Endodermal cell (in vitro differentiated cells): ENCODE measurements at regions not wholly inside any gene's neighbourhood (a gene's known extent, or its start where the extent isn't known, plus 50 kb on each side); places are given as distances from the start of the nearest gene placed in this dataset.

Experiments
- DNase-seq: peaks from one replicate; pipeline ENCODE4 v3.0.0-alpha.2; 2017
- H3K27ac ChIP-seq: 2 replicates; pipeline ENCODE4 v1.5.1; 2013; ENCODE audit warnings: mild to moderate bottlenecking, low read depth, low read length, moderate library complexity
- H3K27me3 ChIP-seq: 2 replicates; pipeline ENCODE4 v1.6.1; 2013; ENCODE audit warnings: mild to moderate bottlenecking, low read length, moderate library complexity; ENCODE audit not compliant: insufficient read depth, control insufficient read depth, poor library complexity, severe bottlenecking
- H3K36me3 ChIP-seq: 2 replicates; pipeline ENCODE4 v1.7.0; 2013; ENCODE audit warnings: mild to moderate bottlenecking, low read length, moderate library complexity; ENCODE audit not compliant: control insufficient read depth, insufficient read depth
- H3K4me1 ChIP-seq: one replicate; pipeline ENCODE4 v1.7.0; 2013; ENCODE audit warnings: low read length; ENCODE audit not compliant: control insufficient read depth, insufficient read depth
- H3K4me3 ChIP-seq: 2 replicates; pipeline ENCODE4 v1.5.1; 2013; ENCODE audit warnings: mild to moderate bottlenecking, low read length, moderate library complexity
- H3K9ac ChIP-seq: 2 replicates; pipeline ENCODE4 v1.6.1; 2013; ENCODE audit warnings: mild to moderate bottlenecking, low read length, moderate library complexity; ENCODE audit not compliant: poor library complexity, severe bottlenecking; ENCODE audit errors: extremely low read depth
- H3K9me3 ChIP-seq: 2 replicates; pipeline ENCODE4 v1.6.1; 2013; ENCODE audit warnings: mild to moderate bottlenecking, low read length, moderate library complexity; ENCODE audit not compliant: control insufficient read depth
- H3K27ac Mint-ChIP-seq: 2 replicates; pipeline ENCODE4 v1.8.0; 2020; ENCODE audit warnings: mixed read lengths
- H3K27me3 Mint-ChIP-seq: 2 replicates; pipeline ENCODE4 v1.8.0; 2021; ENCODE audit warnings: mild to moderate bottlenecking, mixed read lengths; ENCODE audit not compliant: insufficient read depth
- H3K36me3 Mint-ChIP-seq: 2 replicates; pipeline ENCODE4 v1.8.0; 2020; ENCODE audit warnings: low read depth, mixed read lengths
- H3K4me1 Mint-ChIP-seq: 2 replicates; pipeline ENCODE4 v1.8.0; 2020; ENCODE audit warnings: mixed read lengths
- H3K4me3 Mint-ChIP-seq: 2 replicates; pipeline ENCODE4 v1.8.0; 2020; ENCODE audit warnings: mild to moderate bottlenecking, moderate library complexity, mixed read lengths
- H3K9me3 Mint-ChIP-seq: 2 replicates; pipeline ENCODE4 v1.8.0; 2020; ENCODE audit warnings: mild to moderate bottlenecking, mixed read lengths
- CTCF ChIP-seq: fragments of 200-600 bp; sonication (generic); conservative IDR thresholded peaks from 2 replicates; pipeline ENCODE4 v1.5.0; 2021; ENCODE audit warnings: antibody characterized with exemption, mild to moderate bottlenecking
- WGBS, 2 experiments: methylation state at CpG; one replicate each; pipeline versions ENCODE4 v1.1.5 to v1.1.7; 2013; ENCODE audit warnings: missing lambda C conversion rate in 2 of 2, mixed read lengths in 1 of 2; ENCODE audit not compliant: insufficient coverage in 1 of 2, insufficient read length in 1 of 2; 5-methylcytosine and 5-hydroxymethylcytosine counted together

- no peak overlapping the region for H3K9ac ChIP-seq
- Mint-ChIP-seq H3K27me3 (no peaks in the 10 kb centered on the region), H3K4me1 (peaks cover 8% of the 10 kb centered on the region), H3K9me3 (peaks cover 10% of the 10 kb centered on the region), H3K4me3 (no peak overlapping the region), H3K36me3 (no peaks in the 10 kb centered on the region), H3K27ac (no peak overlapping the region)
- no peaks in the 10 kb centered on the region for H3K4me1 ChIP-seq
- no peak overlapping the region for H3K27ac ChIP-seq
- H3K27me3 ChIP-seq: no peaks in the 10 kb centered on the region
- peak overlapping the region; percentile 20 for H3K4me3 ChIP-seq
- WGBS, 2 experiments: no CpG with 5 or more reads among the region's 1 CpG
- H3K36me3 ChIP-seq: no peaks in the 10 kb centered on the region
- peaks cover 47% of the 10 kb centered on the region for H3K9me3 ChIP-seq
- no peak for DNase-seq
- no peak for TF ChIP-seq CTCF
Measured at GRCh38 chr7:46833197-46833596, 748.7 kb downstream of the TNS3 start.

- peaks cover 53% of the 10 kb centered on the region for H3K9me3 ChIP-seq
- peaks cover 16% of the 10 kb centered on the region for H3K9me3 Mint-ChIP-seq
- H3K27ac ChIP-seq: no peak overlapping the region
- TF ChIP-seq CTCF: no peak
- no peak overlapping the region for H3K4me3 Mint-ChIP-seq
- H3K27ac Mint-ChIP-seq: no peak overlapping the region
- peaks cover 2% of the 10 kb centered on the region for H3K4me1 ChIP-seq
- H3K27me3 ChIP-seq: no peaks in the 10 kb centered on the region
- no peaks in the 10 kb centered on the region for H3K36me3 ChIP-seq
- WGBS, 2 experiments: 80 to 93% methylated on average over 2 of the region's 2 CpGs
- no peak overlapping the region for H3K4me3 ChIP-seq
- H3K36me3 Mint-ChIP-seq: no peaks in the 10 kb centered on the region
- no peaks in the 10 kb centered on the region for H3K27me3 Mint-ChIP-seq
- no peak overlapping the region for H3K9ac ChIP-seq
- DNase-seq: no peak
- peaks cover 8% of the 10 kb centered on the region for H3K4me1 Mint-ChIP-seq
Measured at GRCh38 chr7:46832136-46832535, 749.8 kb downstream of the TNS3 start.

- Histone ChIP-seq H3K9ac (no peak overlapping the region), H3K4me1 (no peaks in the 10 kb centered on the region), H3K27ac (no peak overlapping the region), H3K9me3 (peaks cover 6% of the 10 kb centered on the region), H3K27me3 (no peaks in the 10 kb centered on the region), H3K36me3 (no peaks in the 10 kb centered on the region), H3K4me3 (no peak overlapping the region)
- Mint-ChIP-seq H3K4me1 (no peaks in the 10 kb centered on the region), H3K27me3 (no peaks in the 10 kb centered on the region), H3K36me3 (no peaks in the 10 kb centered on the region), H3K27ac (no peak overlapping the region), H3K4me3 (no peak overlapping the region), H3K9me3 (peaks cover 8% of the 10 kb centered on the region)
- no peak for DNase-seq
- WGBS, 2 experiments: 90 to 92% methylated on average over 5 to 7 of the region's 7 CpGs
- TF ChIP-seq CTCF: no peak
Measured at GRCh38 chr7:46819819-46820218, 762.1 kb downstream of the TNS3 start.
